ENCODE measurements at regions not wholly inside any gene's neighbourhood (a gene's known extent, or its start where the extent isn't known, plus 50 kb on each side); places are given as distances from the start of the nearest gene placed in this dataset.
A peak's percentile ranks its signal among the peaks of the same experiment; 100 is the strongest.
"Not testable (repeated sequence)": the region's sequence is repeated elsewhere in the genome, so short reads cannot be mapped to it uniquely, and the experiment has no call there.

DNA sequence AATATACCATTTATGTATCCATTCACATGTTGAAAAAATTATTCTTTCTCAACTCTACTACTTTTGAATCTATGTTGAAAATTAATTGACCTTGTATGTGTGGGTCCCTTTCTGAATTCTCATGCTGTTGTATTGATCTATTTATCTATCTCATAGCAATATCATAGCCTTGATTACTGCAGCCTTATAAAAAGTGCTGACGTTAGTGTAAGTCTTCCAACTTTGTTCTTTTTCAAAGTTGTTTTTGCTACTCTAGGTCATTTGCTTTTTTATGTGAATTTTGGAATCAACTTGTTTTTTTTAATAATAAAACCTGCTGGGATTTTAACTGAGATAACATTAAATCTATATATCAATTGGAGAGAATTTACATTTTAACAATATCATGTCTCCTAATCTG is 52.2 kb upstream of the PAX3 start:
- no peak for DNase-seq

DNA sequence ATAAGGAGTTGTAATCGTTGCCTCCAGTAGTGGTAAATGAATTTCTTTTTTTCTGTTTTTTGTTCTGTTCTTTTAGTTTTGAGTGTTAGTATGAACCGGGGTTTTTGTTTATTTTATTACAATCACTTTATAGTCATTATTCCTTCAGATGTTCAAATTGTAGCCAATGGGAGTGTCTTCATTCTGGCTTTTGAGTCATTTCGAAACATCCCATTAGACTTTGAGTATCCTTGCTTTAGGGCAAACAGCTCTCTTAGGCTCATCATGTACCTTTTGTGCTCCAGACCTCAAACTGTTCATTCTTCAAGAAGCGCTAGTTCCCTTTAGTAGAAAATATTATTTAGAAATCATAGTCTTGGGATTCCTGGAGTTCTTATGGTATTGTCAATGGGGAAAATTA is 54.2 kb upstream of the PAX3 start:
- DNase-seq: no peak

DNA sequence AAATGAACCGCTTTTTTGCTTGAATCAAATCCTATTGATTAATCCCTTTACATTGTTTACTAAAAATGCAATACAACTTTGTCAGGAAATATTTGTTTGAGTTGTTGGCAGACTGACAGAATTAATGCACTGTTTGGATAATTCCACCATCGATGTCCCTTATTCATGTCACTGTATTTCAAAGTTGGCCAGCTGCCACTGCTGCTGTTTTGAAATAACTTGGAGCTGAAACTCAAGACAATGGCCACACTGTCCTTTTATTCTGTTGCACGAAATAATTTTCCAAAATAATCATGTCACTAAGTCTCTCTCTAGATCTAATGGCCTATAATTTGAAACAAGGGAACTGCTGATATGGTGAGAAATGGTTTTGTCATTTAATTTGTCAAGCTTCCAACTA is 55.2 kb upstream of the PAX3 start:
- DNase-seq: no peak

DNA sequence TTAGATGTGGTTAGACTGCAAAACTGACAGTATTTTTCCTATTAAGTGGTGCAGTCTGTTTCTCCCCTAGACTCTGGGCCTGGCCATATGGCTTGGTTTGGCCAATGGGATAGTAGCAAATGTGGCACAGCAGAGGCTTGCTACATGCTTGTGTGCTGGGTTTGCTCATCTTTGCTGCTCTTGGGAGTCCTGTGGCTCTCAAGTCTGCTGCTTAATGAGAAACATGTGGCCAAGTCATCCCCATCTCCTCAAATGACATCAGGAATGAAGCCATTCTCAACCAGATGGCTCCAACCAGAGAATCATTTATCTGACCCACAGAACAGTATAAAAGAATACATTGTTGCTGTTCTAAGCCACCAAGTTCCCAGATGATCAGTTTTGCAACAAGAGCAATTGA is 57.1 kb upstream of the PAX3 start:
- no peak for DNase-seq

DNA sequence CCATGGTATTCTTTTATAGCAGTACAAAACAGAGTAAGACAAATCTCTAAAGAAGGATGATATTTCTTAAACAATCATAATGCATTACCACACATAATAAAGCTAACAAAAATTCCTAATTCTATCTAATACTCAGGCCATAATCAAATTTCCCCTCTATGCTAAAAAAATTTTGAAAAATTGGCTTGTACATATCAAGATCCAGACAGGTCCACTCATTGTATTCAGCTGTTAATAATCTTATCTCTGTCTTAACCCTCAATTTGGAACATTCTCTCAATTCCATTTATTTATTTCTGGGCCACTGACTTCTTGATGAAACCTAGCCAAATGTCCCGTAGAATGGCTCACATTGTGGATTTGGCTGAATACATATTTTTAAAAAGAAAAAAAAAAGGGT is 59.1 kb upstream of the PAX3 start:
- no peak for DNase-seq

DNA sequence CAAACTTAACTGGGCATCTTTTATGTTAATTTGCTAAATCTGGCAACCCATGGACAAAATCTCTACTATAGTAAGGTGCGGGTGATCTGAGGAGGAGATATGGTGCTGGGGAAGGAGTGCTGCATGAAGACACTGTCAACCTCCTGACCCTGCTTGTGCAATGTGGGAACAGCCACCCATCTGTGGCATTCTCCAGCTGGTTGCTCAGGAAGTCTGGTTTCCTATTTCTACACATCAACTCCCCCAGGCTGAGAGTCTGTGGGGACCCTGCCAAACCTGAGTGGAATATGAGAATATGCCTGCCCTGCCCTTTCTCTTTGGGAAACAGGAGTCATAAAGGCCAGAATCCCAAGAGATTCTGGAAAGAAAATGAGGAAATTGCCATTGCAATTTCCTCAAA is 60.1 kb upstream of the PAX3 start:
- DNase-seq: peak; percentile 23

DNA sequence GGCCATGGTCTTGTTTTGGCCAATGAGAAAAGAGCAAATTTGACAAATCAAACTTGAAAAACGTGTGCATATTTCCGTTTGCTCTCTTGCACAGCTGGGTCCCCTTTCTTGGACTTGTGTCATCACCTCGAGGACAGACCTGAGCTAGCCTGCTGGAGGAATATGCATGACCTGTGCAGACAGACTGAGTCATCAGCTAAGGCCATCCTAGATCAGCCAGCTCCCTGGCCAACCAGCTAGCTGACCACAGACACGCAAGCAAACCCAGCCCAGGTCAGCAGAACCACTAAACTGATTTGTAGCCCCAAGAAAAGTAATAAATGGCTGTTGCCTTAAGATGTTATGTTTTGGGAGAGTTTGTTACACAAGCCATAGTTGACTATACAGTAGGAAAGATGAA is 61.3 kb upstream of the PAX3 start:
- DNase-seq: no peak

DNA sequence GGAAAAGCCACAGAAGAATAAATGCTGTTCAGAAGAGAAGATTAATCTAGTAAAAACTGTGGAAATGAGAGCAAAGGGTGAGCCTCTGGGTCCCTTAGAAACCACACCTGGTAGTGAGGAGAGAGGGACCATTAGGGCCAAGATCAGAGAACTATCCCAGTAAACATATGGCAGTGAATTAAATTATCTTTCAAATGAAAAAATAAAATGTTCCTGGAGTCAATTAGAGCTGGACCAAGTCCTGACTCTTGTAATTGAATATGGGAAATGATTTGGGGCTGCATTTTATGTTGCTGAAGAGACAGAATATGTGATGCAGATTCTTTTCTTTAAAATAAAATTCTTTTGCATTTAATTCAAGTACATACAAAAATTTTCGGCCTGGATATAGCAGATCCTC is 62.2 kb upstream of the PAX3 start:
- no peak for DNase-seq

DNA sequence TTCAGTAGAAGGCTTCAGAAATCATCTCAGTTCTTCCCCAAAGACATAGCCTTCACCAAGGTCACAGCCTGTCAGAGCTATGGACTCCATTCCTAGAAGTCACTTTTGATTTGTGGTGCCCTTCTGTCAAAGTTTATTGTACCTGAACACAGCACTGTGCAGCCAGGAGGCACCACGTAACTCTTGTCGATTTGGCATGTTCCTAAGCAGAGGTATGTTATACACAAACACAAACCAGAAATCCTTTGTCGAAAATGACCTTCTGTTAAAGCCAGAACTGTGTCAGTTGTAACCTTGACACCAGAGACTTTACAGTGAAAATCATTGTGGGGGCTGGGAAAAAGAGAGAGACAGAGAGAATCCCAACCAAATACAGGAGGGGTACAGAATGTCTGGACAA is 62.6 kb upstream of the SGPP2 start:
- DNase-seq: no peak

DNA sequence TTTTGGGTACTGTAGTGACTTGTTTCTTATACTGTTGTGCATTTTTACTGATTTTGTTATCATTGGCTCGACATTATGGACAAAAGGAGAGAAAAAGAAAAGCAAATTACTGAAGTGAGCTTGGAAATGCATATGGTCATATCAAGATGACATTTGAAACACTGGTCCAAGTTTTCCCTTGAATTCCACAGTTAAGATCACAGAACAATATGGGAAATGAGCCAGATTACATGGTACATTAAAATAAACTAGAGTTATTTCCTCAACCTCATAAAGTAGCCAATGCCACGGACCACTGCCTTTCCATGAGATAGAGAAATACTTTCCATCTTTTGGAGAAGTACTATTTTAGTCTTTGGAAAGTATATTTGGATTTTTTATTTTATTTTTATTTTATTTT is 62.0 kb upstream of the SGPP2 start:
- no peak for DNase-seq

DNA sequence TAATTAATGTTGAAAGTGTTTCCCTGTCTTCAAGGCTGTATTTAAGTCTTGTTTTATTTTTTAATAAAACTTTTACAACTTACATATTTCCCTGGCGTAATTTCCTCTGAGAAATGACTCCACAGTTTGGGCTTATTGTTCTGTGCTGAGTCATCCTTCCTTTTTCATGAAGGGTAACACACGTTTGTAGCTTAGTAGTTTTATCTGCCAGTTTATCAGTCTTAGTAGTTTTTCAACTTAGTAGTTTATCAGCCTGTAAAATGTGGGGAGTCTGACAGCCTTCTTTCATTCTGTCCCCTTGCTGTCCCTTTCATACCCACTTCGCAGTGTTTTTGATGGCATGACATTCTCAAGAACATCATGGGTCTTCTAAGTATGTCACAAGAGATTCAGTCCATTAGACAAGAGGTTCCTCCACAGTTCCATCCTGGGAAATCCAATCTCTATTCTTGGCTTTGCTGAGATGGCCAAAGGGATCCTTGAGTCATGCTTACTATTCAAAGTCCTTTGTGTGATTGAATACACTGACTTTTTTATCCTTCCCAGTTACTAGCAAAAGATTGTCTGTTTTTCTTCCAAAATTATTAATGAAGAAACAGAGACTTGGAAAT is 60.0 kb upstream of the SGPP2 start:
- no peak for DNase-seq

DNA sequence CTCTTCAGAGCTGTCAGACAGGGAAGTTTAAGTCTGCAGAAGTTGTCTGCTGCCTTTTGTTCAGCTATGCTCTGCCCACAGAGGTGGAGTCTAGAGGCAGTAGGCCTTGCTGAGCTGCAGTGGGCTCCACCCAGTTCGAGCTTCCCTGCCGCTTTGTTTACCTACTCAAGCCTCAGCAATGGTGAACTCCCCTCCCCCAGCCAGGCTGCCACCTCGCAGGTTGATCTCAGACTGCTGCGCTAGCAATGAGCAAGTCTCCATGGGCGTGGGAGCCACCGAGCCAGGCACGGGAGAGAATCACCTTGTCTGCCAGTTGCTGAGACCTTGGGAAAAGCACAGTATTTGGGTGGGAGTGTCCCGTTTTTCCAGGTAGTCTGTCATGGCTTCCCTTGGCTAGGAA is 56.1 kb upstream of the SGPP2 start:
- not testable (repeated sequence) for DNase-seq

DNA sequence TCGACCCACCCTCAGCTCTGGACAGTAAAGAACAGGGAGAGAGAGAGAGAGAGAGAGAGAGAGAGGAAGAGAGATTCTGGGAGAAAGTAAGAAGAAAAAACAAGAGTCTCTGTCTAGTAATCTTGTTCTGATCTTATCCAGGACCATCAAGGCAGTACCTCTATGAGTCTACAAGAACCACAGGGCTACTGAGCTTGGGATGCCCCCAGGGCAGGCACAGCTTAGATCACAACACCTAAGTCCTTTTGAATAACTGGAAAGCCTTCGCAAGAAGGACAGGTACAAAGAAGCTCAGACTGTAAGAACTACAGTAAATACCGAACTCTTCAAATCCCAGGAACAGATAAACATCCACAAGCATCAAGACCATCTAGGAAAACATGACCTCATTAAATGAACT is 51.4 kb upstream of the SGPP2 start:
- DNase-seq: no peak
